ENCODE measurements at regions not wholly inside any gene's neighbourhood (a gene's known extent, or its start where the extent isn't known, plus 50 kb on each side); places are given as distances from the start of the nearest gene placed in this dataset.

DNA sequence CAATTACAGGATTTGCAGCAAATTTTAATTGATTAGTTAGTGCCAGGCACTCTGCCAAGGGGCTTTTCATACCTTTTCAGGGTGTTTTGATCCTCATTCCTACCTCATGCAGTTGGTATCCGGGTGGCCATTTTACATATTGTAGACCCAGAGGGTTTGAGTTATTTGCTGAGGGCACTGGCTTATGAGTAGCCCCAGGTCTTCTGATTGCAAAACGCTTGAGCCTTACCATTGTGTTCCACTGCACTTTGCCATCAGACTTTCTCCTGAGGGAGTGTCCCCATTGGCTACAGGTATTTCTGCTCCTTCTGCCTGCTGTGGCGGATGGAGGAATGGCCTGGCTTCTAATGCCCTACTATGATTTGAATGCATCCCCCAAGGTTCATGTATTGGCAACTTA is 257.8 kb upstream of the CRY1 start:
- Histone ChIP-seq H3K79me2 (ENCODE audit: control insufficient read depth, insufficient read depth, low read length) (no peaks in the 10 kb centered on the region), H3K4me3 (replicated peaks in 1 of 3; ENCODE audit: insufficient read depth in 1 of 3, low read depth in 1 of 3, low read length in 3 of 3) (no peak overlapping the region), H3K4me1 (ENCODE audit: control insufficient read depth, extremely low read depth, insufficient read depth, low read length) (peaks cover 5% of the 10 kb centered on the region), H3K27ac (ENCODE audit: insufficient read depth, low read depth, low read length) (no peak overlapping the region), H3K9me3 (replicated peaks; ENCODE audit: control insufficient read depth, insufficient read depth, low read length) (no peaks in the 10 kb centered on the region), H3K4me2 (ENCODE audit: insufficient read depth, low read length) (no peak overlapping the region), H2AFZ (ENCODE audit: low read depth, low read length) (no peak overlapping the region), H3K36me3 (ENCODE audit: control insufficient read depth in 2 of 2, extremely low read depth in 1 of 2, insufficient read depth in 2 of 2, low read length in 2 of 2) (no peaks in the 10 kb centered on the region), H4K20me1 (replicated peaks; ENCODE audit: control insufficient read depth, extremely low read depth, insufficient read depth, low read length) (no peaks in the 10 kb centered on the region), H3K9ac (replicated peaks; ENCODE audit: extremely low read depth, insufficient read depth, low read length) (no peak overlapping the region), H3K27me3 (ENCODE audit: control insufficient read depth in 2 of 2, insufficient read depth in 2 of 2, low read length in 2 of 2) (peaks cover 0 to 6% of the 10 kb centered on the region in 2 experiments), H3K9me1 (replicated peaks; ENCODE audit: control insufficient read depth, extremely low read depth, insufficient read depth, low read length) (no peaks in the 10 kb centered on the region)
- FAIRE-seq: no peak
- dilution Hi-C loops (cut with MboI; ENCODE audit: extremely low pct_ligation_motif_present, low sequenced_read_pairs): no loop called here
- BruUV-seq (replicated peaks): no TSS peak
- TF ChIP-seq, protein P1, sequence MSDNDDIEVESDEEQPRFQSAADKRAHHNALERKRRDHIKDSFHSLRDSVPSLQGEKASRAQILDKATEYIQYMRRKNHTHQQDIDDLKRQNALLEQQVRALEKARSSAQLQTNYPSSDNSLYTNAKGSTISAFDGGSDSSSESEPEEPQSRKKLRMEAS (IDR thresholded peaks at IDR 0.05; ENCODE audit: insufficient read depth, insufficient read length): no peak
- TF ChIP-seq, protein P2, sequence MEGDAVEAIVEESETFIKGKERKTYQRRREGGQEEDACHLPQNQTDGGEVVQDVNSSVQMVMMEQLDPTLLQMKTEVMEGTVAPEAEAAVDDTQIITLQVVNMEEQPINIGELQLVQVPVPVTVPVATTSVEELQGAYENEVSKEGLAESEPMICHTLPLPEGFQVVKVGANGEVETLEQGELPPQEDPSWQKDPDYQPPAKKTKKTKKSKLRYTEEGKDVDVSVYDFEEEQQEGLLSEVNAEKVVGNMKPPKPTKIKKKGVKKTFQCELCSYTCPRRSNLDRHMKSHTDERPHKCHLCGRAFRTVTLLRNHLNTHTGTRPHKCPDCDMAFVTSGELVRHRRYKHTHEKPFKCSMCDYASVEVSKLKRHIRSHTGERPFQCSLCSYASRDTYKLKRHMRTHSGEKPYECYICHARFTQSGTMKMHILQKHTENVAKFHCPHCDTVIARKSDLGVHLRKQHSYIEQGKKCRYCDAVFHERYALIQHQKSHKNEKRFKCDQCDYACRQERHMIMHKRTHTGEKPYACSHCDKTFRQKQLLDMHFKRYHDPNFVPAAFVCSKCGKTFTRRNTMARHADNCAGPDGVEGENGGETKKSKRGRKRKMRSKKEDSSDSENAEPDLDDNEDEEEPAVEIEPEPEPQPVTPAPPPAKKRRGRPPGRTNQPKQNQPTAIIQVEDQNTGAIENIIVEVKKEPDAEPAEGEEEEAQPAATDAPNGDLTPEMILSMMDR (IDR thresholded peaks at IDR 0.05; ENCODE audit: extremely low read depth in 1 of 2, insufficient read depth in 1 of 2, low read depth in 1 of 2, low read length in 2 of 2): no peak
- TF ChIP-seq POLR2AphosphoS5 (IDR thresholded peaks at IDR 0.05; ENCODE audit: insufficient read depth, low read depth, low read length): no peak
- no peak for TF ChIP-seq JUN (IDR thresholded peaks at IDR 0.05; ENCODE audit: borderline replicate concordance, insufficient read depth, insufficient read length, low read depth)
- TF ChIP-seq EZH2 (IDR thresholded peaks at IDR 0.05; ENCODE audit: borderline replicate concordance, low read depth, low read length, severe bottlenecking): no peak
- POLR2A ChIA-PET: no interaction called here
- CTCF ChIA-PET: no interaction called here
- no peak for DNase-seq (ENCODE audit: low read depth, low spot score)
- intact Hi-C loops (cut with micrococcal nuclease): no loop called here

DNA sequence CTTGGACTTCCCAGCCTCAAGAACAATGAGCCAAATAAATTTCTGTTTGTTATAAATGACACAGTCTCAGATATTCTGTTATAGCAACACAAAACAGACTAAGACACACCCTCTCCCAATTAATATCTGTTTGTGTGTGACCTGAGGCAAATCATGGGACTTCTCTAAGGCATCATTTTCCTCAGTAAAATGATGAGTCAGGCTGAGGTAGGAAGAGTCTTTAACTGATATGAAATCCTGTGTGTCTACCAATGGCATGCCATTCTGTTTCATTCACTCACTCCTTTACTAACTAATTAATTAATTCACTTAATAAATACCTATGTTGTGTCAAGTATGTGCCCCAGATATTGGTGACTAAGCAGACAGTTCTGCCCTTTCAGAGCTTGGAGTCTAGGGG is 258.4 kb upstream of the CRY1 start:
- Histone ChIP-seq H3K4me2 (ENCODE audit: insufficient read depth, low read length) (no peak overlapping the region), H2AFZ (ENCODE audit: low read depth, low read length) (no peak overlapping the region), H3K4me1 (ENCODE audit: control insufficient read depth, extremely low read depth, insufficient read depth, low read length) (peaks cover 5% of the 10 kb centered on the region), H3K4me3 (replicated peaks in 1 of 3; ENCODE audit: insufficient read depth in 1 of 3, low read depth in 1 of 3, low read length in 3 of 3) (no peak overlapping the region), H3K79me2 (ENCODE audit: control insufficient read depth, insufficient read depth, low read length) (no peaks in the 10 kb centered on the region), H3K9me1 (replicated peaks; ENCODE audit: control insufficient read depth, extremely low read depth, insufficient read depth, low read length) (no peaks in the 10 kb centered on the region), H3K36me3 (ENCODE audit: control insufficient read depth in 2 of 2, extremely low read depth in 1 of 2, insufficient read depth in 2 of 2, low read length in 2 of 2) (no peaks in the 10 kb centered on the region), H3K9me3 (replicated peaks; ENCODE audit: control insufficient read depth, insufficient read depth, low read length) (no peaks in the 10 kb centered on the region), H3K27ac (ENCODE audit: insufficient read depth, low read depth, low read length) (no peak overlapping the region), H3K27me3 (ENCODE audit: control insufficient read depth in 2 of 2, insufficient read depth in 2 of 2, low read length in 2 of 2) (peaks cover 0 to 6% of the 10 kb centered on the region in 2 experiments), H4K20me1 (replicated peaks; ENCODE audit: control insufficient read depth, extremely low read depth, insufficient read depth, low read length) (no peaks in the 10 kb centered on the region), H3K9ac (replicated peaks; ENCODE audit: extremely low read depth, insufficient read depth, low read length) (no peak overlapping the region)
- FAIRE-seq (no peak), DNase-seq (ENCODE audit: low read depth, low spot score) (no peak)
- ChIA-PET POLR2A (no interaction called here), CTCF (no interaction called here)
- intact Hi-C loops (cut with micrococcal nuclease) (no loop called here), dilution Hi-C loops (cut with MboI; ENCODE audit: extremely low pct_ligation_motif_present, low sequenced_read_pairs) (no loop called here)
- TF ChIP-seq, protein P2 (IDR thresholded peaks at IDR 0.05; ENCODE audit: extremely low read depth in 1 of 2, insufficient read depth in 1 of 2, low read depth in 1 of 2, low read length in 2 of 2): no peak
- TF ChIP-seq JUN (IDR thresholded peaks at IDR 0.05; ENCODE audit: borderline replicate concordance, insufficient read depth, insufficient read length, low read depth): no peak
- TF ChIP-seq POLR2A (IDR thresholded peaks at IDR 0.05; ENCODE audit: low read depth, low read length): no peak
- TF ChIP-seq GATA2 (IDR thresholded peaks at IDR 0.05; ENCODE audit: insufficient read depth, insufficient read length, low read depth, low read length): no peak
- TF ChIP-seq FOS (IDR thresholded peaks at IDR 0.05; ENCODE audit: borderline replicate concordance, insufficient read depth, low read length): no peak
- TF ChIP-seq POLR2AphosphoS5 (IDR thresholded peaks at IDR 0.05; ENCODE audit: insufficient read depth, low read depth, low read length): no peak
- TF ChIP-seq MYC (IDR thresholded peaks at IDR 0.05; ENCODE audit: low read depth, low read length): no peak
- no TSS peak for BruUV-seq (replicated peaks)
